Ascending aorta (tissue), 2 donors: ENCODE measurements at regions not wholly inside any gene's neighbourhood (a gene's known extent, or its start where the extent isn't known, plus 50 kb on each side); places are given as distances from the start of the nearest gene placed in this dataset.

Experiments used
- DNase-seq, 2 donors: peaks; one replicate each; pipeline ENCODE4 v3.0.0-alpha.2; 2019; ENCODE audit warnings: low spot score in 2 of 2
- H3K27ac ChIP-seq, 2 donors: fragments of 200-600 bp; sonication (generic); one replicate each; pipeline ENCODE4 v1.5.1; 2016 to 2017; ENCODE audit warnings: mild to moderate bottlenecking in 1 of 2
- H3K27me3 ChIP-seq: fragments of 200-600 bp; sonication (generic); one replicate; pipeline ENCODE4 v1.5.1; 2017
- H3K36me3 ChIP-seq, 2 donors: fragments of 200-600 bp; sonication (generic); one replicate each; pipeline ENCODE4 v1.5.1; 2016
- H3K4me1 ChIP-seq, 2 donors: fragments of 200-600 bp; sonication (generic); one replicate each; pipeline ENCODE4 v1.5.1; 2016 to 2017; ENCODE audit warnings: mild to moderate bottlenecking in 1 of 2
- H3K4me3 ChIP-seq, 2 donors: fragments of 200-600 bp; sonication (generic); one replicate each; pipeline ENCODE4 v1.5.1; 2016 to 2017; ENCODE audit warnings: mild to moderate bottlenecking in 1 of 2
- H3K9me3 ChIP-seq, 2 donors: fragments of 200-600 bp; sonication (generic); one replicate each; pipeline ENCODE4 v1.5.1; 2016
- CTCF ChIP-seq, 3 experiments: fragments of 200-600 bp in 2 of 3; fragments of 450-650 bp in 1 of 3; sonication (generic) in 2 of 3; IDR thresholded peaks; one replicate each; pipeline ENCODE4 v1.5.1; 2016 to 2019; ENCODE audit warnings: antibody characterized with exemption in 3 of 3, mild to moderate bottlenecking in 1 of 3, moderate library complexity in 1 of 3
- intact Hi-C: fragments of 100-400 bp; cut with DNase I; formaldehyde crosslinking; loops from one replicate; pipeline ENCODE4 v1.15.1; 2023

DNA sequence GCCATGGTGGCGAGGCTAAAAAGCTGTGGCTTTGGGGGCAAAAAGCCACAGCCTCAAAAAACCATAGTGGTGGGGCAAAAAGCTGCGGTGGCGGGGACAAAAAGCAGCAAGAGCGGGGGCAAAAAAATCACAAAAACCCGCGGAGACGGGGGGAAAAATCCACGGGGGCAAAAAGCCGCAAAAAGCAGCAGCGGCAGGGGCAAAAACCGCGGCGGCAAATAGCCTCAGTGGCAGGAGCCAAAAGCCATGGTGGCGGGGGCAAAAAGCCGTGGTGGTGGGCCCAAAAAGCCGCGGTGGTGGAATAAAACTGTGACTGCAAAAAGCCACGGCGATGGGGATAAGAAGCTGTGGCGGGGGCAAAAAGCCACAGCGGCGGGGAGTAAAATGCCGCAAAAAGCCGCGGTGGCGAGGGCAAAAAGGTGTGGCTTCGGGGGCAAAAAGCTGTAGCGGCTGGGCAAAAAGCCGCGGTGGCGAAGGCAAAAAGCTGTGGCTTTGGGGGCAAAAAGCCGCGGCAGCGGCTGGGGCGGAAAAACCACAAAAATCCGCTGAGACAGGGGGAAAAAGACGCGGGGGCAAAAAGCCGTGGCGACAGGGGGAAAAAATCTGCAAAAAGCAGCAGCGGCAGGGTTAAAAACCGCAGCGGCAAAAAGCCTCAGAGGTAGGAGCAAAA, 526.6 kb downstream of the ZNF33B start:
- no peak for TF ChIP-seq CTCF (IDR thresholded peaks at IDR 0.05)
- no peak for DNase-seq

GRCh38 chr10:42111076-42111475, 527.3 kb downstream of the ZNF33B start:
- Histone ChIP-seq H3K36me3 (no peaks in the 10 kb centered on the region), H3K4me1 (no peaks in the 10 kb centered on the region), H3K27ac (no peak overlapping the region), H3K9me3 (peaks cover 6 to 12% of the 10 kb centered on the region in 2 donors), H3K4me3 (no peak overlapping the region), H3K27me3 (no peaks in the 10 kb centered on the region)
- intact Hi-C loops = no loop called here
- no peak for DNase-seq
- no peak for TF ChIP-seq CTCF (IDR thresholded peaks at IDR 0.05)

More for the DNA sequence above, 526.6 kb downstream of the ZNF33B start:
- no peaks in the 10 kb centered on the region for H3K27me3 ChIP-seq
- H3K4me3 ChIP-seq = no peak overlapping the region
- H3K4me1 ChIP-seq = no peaks in the 10 kb centered on the region
- H3K36me3 ChIP-seq = no peaks in the 10 kb centered on the region
- no peak overlapping the region for H3K27ac ChIP-seq
- intact Hi-C loops = no loop called here
- peaks cover 6 to 12% of the 10 kb centered on the region in 2 donors for H3K9me3 ChIP-seq
